ENCODE measurements at regions not wholly inside any gene's neighbourhood (a gene's known extent, or its start where the extent isn't known, plus 50 kb on each side); places are given as distances from the start of the nearest gene placed in this dataset.

GRCh38 chr2:375270-375955 is 87.5 kb upstream of the ALKAL2 start:
- TF ChIP-seq BHLHE40 (IDR thresholded peaks at IDR 0.05; ENCODE audit: borderline replicate concordance) (no peak), HDGF (IDR thresholded peaks at IDR 0.05; ENCODE audit: borderline replicate concordance) (no peak), FOXM1 (IDR thresholded peaks at IDR 0.05; ENCODE audit: borderline replicate concordance) (no peak), ZNF384 (IDR thresholded peaks at IDR 0.05) (no peak), NFRKB (IDR thresholded peaks at IDR 0.05) (no peak), FOXA1 (IDR thresholded peaks at IDR 0.05) (no peak), FOXK2 (IDR thresholded peaks at IDR 0.05) (no peak), ARNT (IDR thresholded peaks at IDR 0.05) (no peak)
- ChIA-PET POLR2A (no interaction called here), CTCF (no interaction called here)
- no peak for DNase-seq (ENCODE audit: extremely low spot score)

- POLR2A ChIA-PET, result no interaction called here
- DNase-seq (ENCODE audit: extremely low spot score), result no peak
- CTCF ChIA-PET, result no interaction called here
- no peak for TF ChIP-seq ELF4 (IDR thresholded peaks at IDR 0.05)
Measured at GRCh38 chr2:368386-368785, 80.5 kb upstream of the ALKAL2 start.

GRCh38 chr2:367246-367645 is 79.4 kb upstream of the ALKAL2 start:
- TF ChIP-seq ELF4 (IDR thresholded peaks at IDR 0.05) (no peak), CTBP1 (IDR thresholded peaks at IDR 0.05; ENCODE audit: borderline replicate concordance) (no peak), FOXK2 (IDR thresholded peaks at IDR 0.05) (no peak), HDGF (IDR thresholded peaks at IDR 0.05; ENCODE audit: borderline replicate concordance) (no peak), SP1 (IDR thresholded peaks at IDR 0.05) (no peak), SUZ12 (IDR thresholded peaks at IDR 0.05) (no peak), ARNT (IDR thresholded peaks at IDR 0.05) (no peak)
- CTCF ChIA-PET, result no interaction called here
- POLR2A ChIA-PET, result no interaction called here
- no peak for DNase-seq (ENCODE audit: extremely low spot score)

- DNase-seq (ENCODE audit: extremely low spot score), result no peak
- TF ChIP-seq PKNOX1 (IDR thresholded peaks at IDR 0.05) (no peak), FOXA1 (IDR thresholded peaks at IDR 0.05) (no peak), SUZ12 (IDR thresholded peaks at IDR 0.05) (no peak), ZNF384 (IDR thresholded peaks at IDR 0.05) (no peak), NFRKB (IDR thresholded peaks at IDR 0.05) (no peak), BHLHE40 (IDR thresholded peaks at IDR 0.05; ENCODE audit: borderline replicate concordance) (no peak)
Measured at GRCh38 chr2:366706-367105, 78.8 kb upstream of the ALKAL2 start.

GRCh38 chr2:365367-366275 is 77.7 kb upstream of the ALKAL2 start:
- TF ChIP-seq ELF4 (IDR thresholded peaks at IDR 0.05), result no peak
- no peak for TF ChIP-seq L3MBTL2 (conservative IDR thresholded peaks at IDR 0.05)
- no peak for TF ChIP-seq PKNOX1 (IDR thresholded peaks at IDR 0.05)
- no peak for TF ChIP-seq CTBP1 (IDR thresholded peaks at IDR 0.05; ENCODE audit: borderline replicate concordance)
- no peak for TF ChIP-seq NFRKB (IDR thresholded peaks at IDR 0.05)
- TF ChIP-seq SUZ12 (IDR thresholded peaks at IDR 0.05), result no peak
- DNase-seq (ENCODE audit: extremely low spot score), result no peak
- ChIA-PET POLR2A (no interaction called here), CTCF (no interaction called here)

More at GRCh38 chr2:366706-367105, 78.8 kb upstream of the ALKAL2 start:
- ChIA-PET CTCF (no interaction called here), POLR2A (no interaction called here)

GRCh38 chr2:363824-364470 is 76.1 kb upstream of the ALKAL2 start:
- TF ChIP-seq ARNT (IDR thresholded peaks at IDR 0.05), result no peak
- no peak for TF ChIP-seq FOXA1 (IDR thresholded peaks at IDR 0.05)
- no peak for TF ChIP-seq LEF1 (IDR thresholded peaks at IDR 0.05; ENCODE audit: borderline replicate concordance)
- no peak for TF ChIP-seq TARDBP (IDR thresholded peaks at IDR 0.05)
- no peak for TF ChIP-seq SP1 (IDR thresholded peaks at IDR 0.05)
- no peak for TF ChIP-seq FOXM1 (IDR thresholded peaks at IDR 0.05; ENCODE audit: borderline replicate concordance)
- TF ChIP-seq BHLHE40 (IDR thresholded peaks at IDR 0.05; ENCODE audit: borderline replicate concordance), result no peak
- TF ChIP-seq L3MBTL2 (conservative IDR thresholded peaks at IDR 0.05), result no peak
- TF ChIP-seq FOXK2 (IDR thresholded peaks at IDR 0.05), result no peak
- TF ChIP-seq CTBP1 (IDR thresholded peaks at IDR 0.05; ENCODE audit: borderline replicate concordance), result no peak
- TF ChIP-seq SUZ12 (IDR thresholded peaks at IDR 0.05), result no peak
- TF ChIP-seq PKNOX1 (IDR thresholded peaks at IDR 0.05), result no peak
- no peak for TF ChIP-seq HDGF (IDR thresholded peaks at IDR 0.05; ENCODE audit: borderline replicate concordance)
- POLR2A ChIA-PET, result no interaction called here
- DNase-seq (ENCODE audit: extremely low spot score), result no peak
- CTCF ChIA-PET, result interaction anchor here (0.7 kb wide), 1 partner anchor 395 kb away, joined by 3 read pairs; no protein-coding TSS in a partner anchor

All from HEK293T (cell line).